Ovary (tissue), 7 donors: ENCODE measurements at regions not wholly inside any gene's neighbourhood (a gene's known extent, or its start where the extent isn't known, plus 50 kb on each side); places are given as distances from the start of the nearest gene placed in this dataset.

Experiments
- DNase-seq, 5 donors: peaks; one replicate each; pipeline ENCODE4 v3.0.0-alpha.2; 2019 to 2020
- H3K27ac ChIP-seq, 2 donors: fragments of 200-600 bp; one replicate each; pipeline versions ENCODE4 v1.5.1 to v1.8.0; 2019 to 2022
- H3K27me3 ChIP-seq: fragments of 200-600 bp; one replicate; pipeline ENCODE4 v1.8.0; 2022
- H3K36me3 ChIP-seq: fragments of 200-600 bp; sonication (generic); one replicate; pipeline ENCODE4 v1.5.1; 2019
- H3K4me1 ChIP-seq: one replicate; pipeline ENCODE4 v1.8.1; 2013; ENCODE audit warnings: mild to moderate bottlenecking, moderate library complexity; ENCODE audit not compliant: insufficient read depth
- H3K4me3 ChIP-seq: fragments of 200-600 bp; sonication (generic); one replicate; pipeline ENCODE4 v1.5.1; 2017
- H3K9me3 ChIP-seq, 2 donors: fragments of 200-600 bp in 1 of 2; sonication (generic) in 1 of 2; one replicate each; pipeline versions ENCODE4 v1.5.1 to v1.8.1; 2013 to 2019; ENCODE audit warnings: mild to moderate bottlenecking in 1 of 2, moderate library complexity in 1 of 2
- EP300 ChIP-seq: sonication (generic); formaldehyde crosslinking; IDR thresholded peaks from one replicate; pipeline ENCODE4 v1.6.1; 2017; ENCODE audit warnings: antibody characterized with exemption
- POLR2A ChIP-seq: fragments of 450-650 bp; IDR thresholded peaks from one replicate; pipeline ENCODE4 v1.6.1; 2017; ENCODE audit warnings: antibody characterized with exemption, mild to moderate bottlenecking, moderate library complexity
- WGBS, 3 donors: extraction: QIAGEN DNeasy Blood & Tissue Kit in 1 of 3; methylation state at CpG; one replicate each; pipeline versions ENCODE4 v1.1.5 to v1.1.7; 2013 to 2017; 5-methylcytosine and 5-hydroxymethylcytosine counted together
- intact Hi-C, 4 donors: fragments of 100-400 bp; cut with DNase I; formaldehyde crosslinking; loops; one replicate each; pipeline versions ENCODE4 v1.11.0 to v1.15.1; 2022 to 2023
- TF ChIP-seq, protein P1 (sequence below), 3 donors: fragments of 450-650 bp in 2 of 3; fragments of 200-600 bp in 1 of 3; IDR thresholded peaks; one replicate each; pipeline versions ENCODE4 v1.5.1 to v1.8.0; 2016 to 2022; ENCODE audit warnings: antibody characterized with exemption in 3 of 3, mild to moderate bottlenecking in 1 of 3
- donor health status: DM: no; HTN: no; CAD: no; lungs with moderate emphysema.
- donor health status: DM: no; HTN: no; CAD: no.
- donor health status: Bipolar disorder and iron deficiency.
- donor health status: DM: no; HTN: no; CAD: no.
- donor health status: DM: yes; HTN: yes; CAD: no.

DNA sequence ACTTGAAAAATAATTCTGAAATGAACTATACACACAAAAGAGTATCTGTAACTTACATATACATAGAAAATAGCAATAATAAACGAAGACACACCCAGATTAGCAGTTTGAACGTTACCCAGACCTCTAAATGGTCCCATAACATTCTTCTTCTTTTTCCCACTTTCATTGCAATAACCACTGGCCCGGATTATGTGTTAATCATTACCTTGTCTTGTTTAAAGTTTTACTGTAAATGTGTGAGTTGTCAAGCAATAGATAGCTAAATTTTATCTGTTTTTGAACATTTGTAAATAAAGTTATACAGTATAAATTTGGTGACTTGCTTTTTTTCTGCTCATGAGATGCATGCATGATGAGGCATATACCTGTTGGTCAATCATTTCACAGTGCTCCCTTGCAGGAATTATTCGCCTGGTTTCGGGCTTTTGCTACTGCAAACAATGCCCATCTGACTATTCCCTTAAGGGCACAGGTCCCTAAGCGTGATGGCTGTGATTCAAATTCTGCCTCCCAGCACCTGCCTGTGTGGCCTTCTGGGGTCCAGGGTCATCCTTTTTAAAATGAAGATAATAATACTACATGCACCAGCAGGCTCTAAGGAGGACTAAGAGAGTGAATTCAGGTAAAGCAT, 66.1 kb downstream of the GADD45G start:
- Histone ChIP-seq H3K27me3 (no peaks in the 10 kb centered on the region), H3K4me3 (no peak overlapping the region), H3K27ac (no peak overlapping the region), H3K4me1 (no peaks in the 10 kb centered on the region), H3K36me3 (no peaks in the 10 kb centered on the region), H3K9me3 (no peaks in the 10 kb centered on the region)
- intact Hi-C loops = no loop called here
- TF ChIP-seq, protein P1, sequence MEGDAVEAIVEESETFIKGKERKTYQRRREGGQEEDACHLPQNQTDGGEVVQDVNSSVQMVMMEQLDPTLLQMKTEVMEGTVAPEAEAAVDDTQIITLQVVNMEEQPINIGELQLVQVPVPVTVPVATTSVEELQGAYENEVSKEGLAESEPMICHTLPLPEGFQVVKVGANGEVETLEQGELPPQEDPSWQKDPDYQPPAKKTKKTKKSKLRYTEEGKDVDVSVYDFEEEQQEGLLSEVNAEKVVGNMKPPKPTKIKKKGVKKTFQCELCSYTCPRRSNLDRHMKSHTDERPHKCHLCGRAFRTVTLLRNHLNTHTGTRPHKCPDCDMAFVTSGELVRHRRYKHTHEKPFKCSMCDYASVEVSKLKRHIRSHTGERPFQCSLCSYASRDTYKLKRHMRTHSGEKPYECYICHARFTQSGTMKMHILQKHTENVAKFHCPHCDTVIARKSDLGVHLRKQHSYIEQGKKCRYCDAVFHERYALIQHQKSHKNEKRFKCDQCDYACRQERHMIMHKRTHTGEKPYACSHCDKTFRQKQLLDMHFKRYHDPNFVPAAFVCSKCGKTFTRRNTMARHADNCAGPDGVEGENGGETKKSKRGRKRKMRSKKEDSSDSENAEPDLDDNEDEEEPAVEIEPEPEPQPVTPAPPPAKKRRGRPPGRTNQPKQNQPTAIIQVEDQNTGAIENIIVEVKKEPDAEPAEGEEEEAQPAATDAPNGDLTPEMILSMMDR (IDR thresholded peaks at IDR 0.05) = no peak
- TF ChIP-seq POLR2A (no peak), EP300 (no peak)
- no peak for DNase-seq
- WGBS, 3 donors = 82 to 89% (median 84%) methylated on average over 6 of the region's 6 CpGs

DNA sequence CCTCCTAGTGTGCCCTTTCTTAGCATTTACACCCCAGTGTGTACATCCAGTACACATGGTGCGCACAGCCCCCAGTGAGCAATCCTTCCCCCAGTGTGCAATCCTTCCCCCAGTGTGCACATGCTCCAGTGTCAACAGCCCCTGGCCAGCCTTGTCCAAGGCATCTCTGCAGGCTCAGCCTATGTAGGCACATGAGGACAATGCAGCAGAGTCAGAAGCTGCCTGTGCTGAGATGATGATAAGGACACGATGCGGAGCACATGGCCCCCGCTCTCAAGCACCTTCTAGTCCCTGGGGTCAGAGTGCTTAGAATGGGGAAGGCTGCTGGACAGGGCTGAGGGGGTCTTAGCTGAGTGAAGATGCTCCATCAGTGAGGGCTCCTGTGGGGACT, 69.8 kb downstream of the GADD45G start:
- Histone ChIP-seq H3K36me3 (no peaks in the 10 kb centered on the region), H3K27me3 (no peaks in the 10 kb centered on the region), H3K4me3 (no peak overlapping the region), H3K4me1 (peaks cover 13% of the 10 kb centered on the region), H3K9me3 (no peaks in the 10 kb centered on the region), H3K27ac (no peak overlapping the region)
- no peak for DNase-seq
- intact Hi-C loops = no loop called here
- WGBS, 3 donors = 71 to 86% (median 75%) methylated on average over 4 of the region's 4 CpGs
- TF ChIP-seq EP300 = no peak

DNA sequence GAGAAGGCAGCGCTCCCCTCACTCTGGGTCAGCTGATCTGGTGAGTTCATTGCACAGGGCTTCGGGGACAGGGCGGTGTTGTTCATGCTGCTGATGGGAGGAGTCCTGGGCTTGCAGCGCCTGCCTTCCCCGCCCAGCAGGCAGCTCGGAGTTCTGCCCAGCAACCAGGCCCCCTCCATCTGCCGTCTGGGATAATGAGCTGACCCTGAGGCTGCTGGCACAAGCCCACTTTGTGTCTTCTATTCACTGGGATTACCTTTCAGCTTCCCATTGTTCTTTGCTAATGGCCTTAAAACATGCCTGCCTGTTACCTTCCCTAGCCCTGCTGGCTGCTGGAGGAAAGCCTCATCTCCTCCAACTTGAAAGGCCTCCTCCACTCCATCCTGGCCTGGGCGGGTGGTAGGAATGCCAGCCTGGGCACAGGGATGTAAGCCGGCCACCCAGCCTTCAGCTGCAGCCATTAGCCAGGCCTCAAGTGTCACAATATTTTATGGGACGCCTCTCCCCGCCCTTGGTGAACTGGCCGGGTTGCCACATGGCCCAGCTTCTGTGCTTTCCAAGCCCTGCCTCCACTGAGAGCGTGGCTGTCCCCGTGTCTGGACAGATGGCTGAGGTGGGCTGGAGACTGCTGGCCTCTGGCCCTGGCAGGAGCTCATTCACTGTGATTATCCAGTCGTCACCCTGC, 70.4 kb downstream of the GADD45G start:
- WGBS, 3 donors = 78 to 83% (median 78%) methylated on average over 15 of the region's 15 CpGs
- H3K9me3 ChIP-seq = no peaks in the 10 kb centered on the region
- no peak overlapping the region for H3K4me3 ChIP-seq
- no peak overlapping the region for H3K27ac ChIP-seq
- no peak for DNase-seq
- H3K4me1 ChIP-seq = peaks cover 13% of the 10 kb centered on the region
- TF ChIP-seq, protein P1 (IDR thresholded peaks at IDR 0.05) = no peak
- no peak for TF ChIP-seq POLR2A
- TF ChIP-seq EP300 = no peak
- no peaks in the 10 kb centered on the region for H3K36me3 ChIP-seq
- intact Hi-C loops = no loop called here
- no peaks in the 10 kb centered on the region for H3K27me3 ChIP-seq

DNA sequence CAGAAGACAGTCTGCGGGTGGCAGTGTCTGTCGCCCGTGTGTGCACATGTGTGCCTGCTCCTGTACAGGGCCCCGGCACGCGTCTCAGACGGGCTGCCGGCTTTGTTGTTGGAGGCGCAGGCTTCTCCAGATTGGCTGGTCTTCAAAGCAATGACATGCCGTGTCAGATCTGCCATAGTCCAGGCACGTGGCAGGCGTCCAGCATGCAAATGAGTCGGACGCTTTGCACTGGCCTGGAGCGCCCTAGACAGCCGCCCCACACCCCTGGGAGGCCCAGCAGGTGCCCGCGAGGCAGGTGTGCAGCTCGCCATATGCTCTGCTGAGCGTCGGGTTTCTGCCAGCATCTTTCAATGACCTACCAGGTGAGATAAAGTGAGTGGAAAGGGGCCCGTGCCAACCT, 71.5 kb downstream of the GADD45G start:
- Histone ChIP-seq H3K4me3 (no peak overlapping the region), H3K27ac (no peak overlapping the region), H3K9me3 (no peaks in the 10 kb centered on the region), H3K27me3 (no peaks in the 10 kb centered on the region), H3K36me3 (no peaks in the 10 kb centered on the region), H3K4me1 (peaks cover 13% of the 10 kb centered on the region)
- TF ChIP-seq POLR2A = no peak
- TF ChIP-seq, protein P1 (IDR thresholded peaks at IDR 0.05) = no peak
- TF ChIP-seq EP300 = no peak
- WGBS, 3 donors = 92 to 95% (median 94%) methylated on average over 22 of the region's 22 CpGs
- DNase-seq = no peak
- intact Hi-C loops = no loop called here
